ENCODE measurements at regions not wholly inside any gene's neighbourhood (a gene's known extent, or its start where the extent isn't known, plus 50 kb on each side); places are given as distances from the start of the nearest gene placed in this dataset.
A peak's percentile ranks its signal among the peaks of the same experiment; 100 is the strongest.

GRCh38 chr5:115072266-115073064, 97.2 kb downstream of the TRIM36 start:
- no peak for DNase-seq

GRCh38 chr5:115070737-115071136, 99.0 kb downstream of the TRIM36 start:
- no peak for DNase-seq

GRCh38 chr5:115069087-115069968, 100.4 kb downstream of the TRIM36 start:
- DNase-seq = peak in 1 of 2 donors; percentile 5

- peak; percentile 8 to 48 for DNase-seq
These were observed 101.2 kb downstream of the TRIM36 start for GRCh38 chr5:115068239-115069086.

- DNase-seq = no peak
These were observed 105.3 kb downstream of the TRIM36 start for GRCh38 chr5:115064380-115064779.

GRCh38 chr5:115054387-115054951, 115.2 kb downstream of the TRIM36 start:
- DNase-seq = no peak

- no peak for DNase-seq
These were observed 116.8 kb downstream of the TRIM36 start for GRCh38 chr5:115052948-115053347.

GRCh38 chr5:115050866-115051265, 118.8 kb downstream of the TRIM36 start:
- DNase-seq = no peak

GRCh38 chr5:115033861-115034260, 135.8 kb downstream of the TRIM36 start:
- no peak for DNase-seq

GRCh38 chr5:115028557-115028956, 141.2 kb downstream of the TRIM36 start:
- no peak for DNase-seq

- no peak for DNase-seq
These were observed 144.8 kb downstream of the TRIM36 start for GRCh38 chr5:115024922-115025321.

GRCh38 chr5:115022303-115022702, 147.4 kb downstream of the TRIM36 start:
- no peak for DNase-seq

- no peak for DNase-seq
These were observed 153.1 kb downstream of the TRIM36 start for GRCh38 chr5:115016646-115017045.

GRCh38 chr5:114999176-114999575, 170.5 kb downstream of the TRIM36 start:
- no peak for DNase-seq

GRCh38 chr5:114989512-114989911, 180.2 kb downstream of the TRIM36 start:
- no peak for DNase-seq

- DNase-seq = no peak
These were observed 181.6 kb downstream of the TRIM36 start for GRCh38 chr5:114988096-114988495.

- no peak for DNase-seq
These were observed 184.9 kb downstream of the TRIM36 start for GRCh38 chr5:114984796-114985195.

- DNase-seq = no peak
These were observed 188.6 kb downstream of the TRIM36 start for GRCh38 chr5:114981111-114981510.

- DNase-seq = no peak
These were observed 191.6 kb downstream of the TRIM36 start for GRCh38 chr5:114977979-114978573.

- no peak for DNase-seq
These were observed 200.2 kb downstream of the TRIM36 start for GRCh38 chr5:114969482-114969881.

- DNase-seq = no peak
These were observed 212.3 kb downstream of the TRIM36 start for GRCh38 chr5:114957384-114957783.

GRCh38 chr5:114953565-114953964, 216.1 kb downstream of the TRIM36 start:
- DNase-seq = no peak

Data from CD4-positive, alpha-beta T cell treated with Interleukin-1 beta for 1 hour (primary cell).